Endodermal cell (in vitro differentiated cells): ENCODE measurements at regions not wholly inside any gene's neighbourhood (a gene's known extent, or its start where the extent isn't known, plus 50 kb on each side); places are given as distances from the start of the nearest gene placed in this dataset.

Experiments used
- DNase-seq: peaks from one replicate; pipeline ENCODE4 v3.0.0-alpha.2; 2017
- H3K27ac ChIP-seq: 2 replicates; pipeline ENCODE4 v1.5.1; 2013; ENCODE audit warnings: mild to moderate bottlenecking, low read depth, low read length, moderate library complexity
- H3K27me3 ChIP-seq: 2 replicates; pipeline ENCODE4 v1.6.1; 2013; ENCODE audit warnings: mild to moderate bottlenecking, low read length, moderate library complexity; ENCODE audit not compliant: insufficient read depth, control insufficient read depth, poor library complexity, severe bottlenecking
- H3K36me3 ChIP-seq: 2 replicates; pipeline ENCODE4 v1.7.0; 2013; ENCODE audit warnings: mild to moderate bottlenecking, low read length, moderate library complexity; ENCODE audit not compliant: control insufficient read depth, insufficient read depth
- H3K4me1 ChIP-seq: one replicate; pipeline ENCODE4 v1.7.0; 2013; ENCODE audit warnings: low read length; ENCODE audit not compliant: control insufficient read depth, insufficient read depth
- H3K4me3 ChIP-seq: 2 replicates; pipeline ENCODE4 v1.5.1; 2013; ENCODE audit warnings: mild to moderate bottlenecking, low read length, moderate library complexity
- H3K9ac ChIP-seq: 2 replicates; pipeline ENCODE4 v1.6.1; 2013; ENCODE audit warnings: mild to moderate bottlenecking, low read length, moderate library complexity; ENCODE audit not compliant: poor library complexity, severe bottlenecking; ENCODE audit errors: extremely low read depth
- H3K9me3 ChIP-seq: 2 replicates; pipeline ENCODE4 v1.6.1; 2013; ENCODE audit warnings: mild to moderate bottlenecking, low read length, moderate library complexity; ENCODE audit not compliant: control insufficient read depth
- H3K27ac Mint-ChIP-seq: 2 replicates; pipeline ENCODE4 v1.8.0; 2020; ENCODE audit warnings: mixed read lengths
- H3K27me3 Mint-ChIP-seq: 2 replicates; pipeline ENCODE4 v1.8.0; 2021; ENCODE audit warnings: mild to moderate bottlenecking, mixed read lengths; ENCODE audit not compliant: insufficient read depth
- H3K36me3 Mint-ChIP-seq: 2 replicates; pipeline ENCODE4 v1.8.0; 2020; ENCODE audit warnings: low read depth, mixed read lengths
- H3K4me1 Mint-ChIP-seq: 2 replicates; pipeline ENCODE4 v1.8.0; 2020; ENCODE audit warnings: mixed read lengths
- H3K4me3 Mint-ChIP-seq: 2 replicates; pipeline ENCODE4 v1.8.0; 2020; ENCODE audit warnings: mild to moderate bottlenecking, moderate library complexity, mixed read lengths
- H3K9me3 Mint-ChIP-seq: 2 replicates; pipeline ENCODE4 v1.8.0; 2020; ENCODE audit warnings: mild to moderate bottlenecking, mixed read lengths
- WGBS, 2 experiments: methylation state at CpG; one replicate each; pipeline versions ENCODE4 v1.1.5 to v1.1.7; 2013; ENCODE audit warnings: missing lambda C conversion rate in 2 of 2, mixed read lengths in 1 of 2; ENCODE audit not compliant: insufficient coverage in 1 of 2, insufficient read length in 1 of 2; 5-methylcytosine and 5-hydroxymethylcytosine counted together
- TF ChIP-seq, protein P1 (sequence below): fragments of 200-600 bp; sonication (generic); conservative IDR thresholded peaks from 2 replicates; pipeline ENCODE4 v1.5.0; 2021; ENCODE audit warnings: antibody characterized with exemption, mild to moderate bottlenecking

DNA sequence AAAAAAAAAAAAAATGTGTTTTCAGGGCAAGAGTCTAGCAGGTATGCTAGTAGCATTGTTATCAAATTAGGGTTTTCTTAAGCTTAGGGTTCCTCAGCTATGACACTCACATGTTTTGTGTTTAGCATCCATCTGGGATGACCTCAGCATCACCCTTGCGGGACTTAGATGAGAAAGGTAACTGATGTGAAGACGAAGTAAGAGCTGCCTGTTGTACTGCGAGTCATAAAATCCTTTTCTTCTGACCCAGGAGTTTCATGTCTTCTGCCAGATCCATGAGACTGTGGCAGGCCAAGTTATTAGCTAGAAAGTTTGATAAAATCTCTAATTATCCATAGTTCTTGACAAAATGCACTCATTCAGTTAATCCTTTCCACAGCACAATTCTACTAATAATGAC is 1251.1 kb downstream of the AMY1C start:
- Mint-ChIP-seq H3K27ac (no peak overlapping the region), H3K9me3 (no peaks in the 10 kb centered on the region), H3K4me1 (no peaks in the 10 kb centered on the region), H3K36me3 (no peaks in the 10 kb centered on the region), H3K4me3 (no peak overlapping the region), H3K27me3 (no peaks in the 10 kb centered on the region)
- Histone ChIP-seq H3K27me3 (no peaks in the 10 kb centered on the region), H3K27ac (no peak overlapping the region), H3K4me3 (no peak overlapping the region), H3K9ac (no peak overlapping the region), H3K4me1 (no peaks in the 10 kb centered on the region), H3K36me3 (no peaks in the 10 kb centered on the region), H3K9me3 (no peaks in the 10 kb centered on the region)
- WGBS, 2 experiments: 59% methylated on average over 3 of the region's 3 CpGs; no CpG with 5 or more reads in 1 of the 2 experiments
- DNase-seq: no peak
- TF ChIP-seq, protein P1, sequence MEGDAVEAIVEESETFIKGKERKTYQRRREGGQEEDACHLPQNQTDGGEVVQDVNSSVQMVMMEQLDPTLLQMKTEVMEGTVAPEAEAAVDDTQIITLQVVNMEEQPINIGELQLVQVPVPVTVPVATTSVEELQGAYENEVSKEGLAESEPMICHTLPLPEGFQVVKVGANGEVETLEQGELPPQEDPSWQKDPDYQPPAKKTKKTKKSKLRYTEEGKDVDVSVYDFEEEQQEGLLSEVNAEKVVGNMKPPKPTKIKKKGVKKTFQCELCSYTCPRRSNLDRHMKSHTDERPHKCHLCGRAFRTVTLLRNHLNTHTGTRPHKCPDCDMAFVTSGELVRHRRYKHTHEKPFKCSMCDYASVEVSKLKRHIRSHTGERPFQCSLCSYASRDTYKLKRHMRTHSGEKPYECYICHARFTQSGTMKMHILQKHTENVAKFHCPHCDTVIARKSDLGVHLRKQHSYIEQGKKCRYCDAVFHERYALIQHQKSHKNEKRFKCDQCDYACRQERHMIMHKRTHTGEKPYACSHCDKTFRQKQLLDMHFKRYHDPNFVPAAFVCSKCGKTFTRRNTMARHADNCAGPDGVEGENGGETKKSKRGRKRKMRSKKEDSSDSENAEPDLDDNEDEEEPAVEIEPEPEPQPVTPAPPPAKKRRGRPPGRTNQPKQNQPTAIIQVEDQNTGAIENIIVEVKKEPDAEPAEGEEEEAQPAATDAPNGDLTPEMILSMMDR: no peak

DNA sequence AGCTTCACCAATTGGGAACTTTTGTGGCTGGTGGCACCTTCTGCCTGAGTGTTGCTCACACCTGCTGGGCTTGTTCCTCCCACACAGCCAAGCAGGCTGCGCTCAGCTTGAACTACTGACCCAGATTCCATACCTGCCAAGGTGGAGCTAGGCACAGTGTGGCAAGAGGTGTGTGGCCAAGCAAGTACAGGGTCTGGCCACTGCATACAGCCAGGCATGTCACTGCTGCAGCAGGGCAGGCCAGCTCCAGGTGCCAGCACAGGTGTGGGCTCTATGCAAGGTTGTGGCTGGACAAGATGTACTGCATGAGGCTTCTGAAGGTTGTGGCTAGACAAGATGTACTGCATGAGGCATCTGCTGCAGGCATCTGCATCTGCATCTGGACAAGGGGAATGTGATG is 1254.8 kb downstream of the AMY1C start:
- H3K36me3 Mint-ChIP-seq: no peaks in the 10 kb centered on the region
- 95% methylated on average over 1 of the region's 1 CpG; no CpG with 5 or more reads in 1 of the 2 experiments for WGBS, 2 experiments
- H3K27me3 Mint-ChIP-seq: no peaks in the 10 kb centered on the region
- DNase-seq: no peak
- no peak overlapping the region for H3K27ac Mint-ChIP-seq
- H3K9me3 Mint-ChIP-seq: no peaks in the 10 kb centered on the region
- H3K9ac ChIP-seq: no peak overlapping the region
- H3K4me1 ChIP-seq: no peaks in the 10 kb centered on the region
- no peak overlapping the region for H3K4me3 Mint-ChIP-seq
- H3K4me1 Mint-ChIP-seq: no peaks in the 10 kb centered on the region
- no peaks in the 10 kb centered on the region for H3K27me3 ChIP-seq
- H3K4me3 ChIP-seq: no peak overlapping the region
- H3K9me3 ChIP-seq: no peaks in the 10 kb centered on the region
- no peaks in the 10 kb centered on the region for H3K36me3 ChIP-seq
- no peak overlapping the region for H3K27ac ChIP-seq
- TF ChIP-seq, protein P1: no peak

DNA sequence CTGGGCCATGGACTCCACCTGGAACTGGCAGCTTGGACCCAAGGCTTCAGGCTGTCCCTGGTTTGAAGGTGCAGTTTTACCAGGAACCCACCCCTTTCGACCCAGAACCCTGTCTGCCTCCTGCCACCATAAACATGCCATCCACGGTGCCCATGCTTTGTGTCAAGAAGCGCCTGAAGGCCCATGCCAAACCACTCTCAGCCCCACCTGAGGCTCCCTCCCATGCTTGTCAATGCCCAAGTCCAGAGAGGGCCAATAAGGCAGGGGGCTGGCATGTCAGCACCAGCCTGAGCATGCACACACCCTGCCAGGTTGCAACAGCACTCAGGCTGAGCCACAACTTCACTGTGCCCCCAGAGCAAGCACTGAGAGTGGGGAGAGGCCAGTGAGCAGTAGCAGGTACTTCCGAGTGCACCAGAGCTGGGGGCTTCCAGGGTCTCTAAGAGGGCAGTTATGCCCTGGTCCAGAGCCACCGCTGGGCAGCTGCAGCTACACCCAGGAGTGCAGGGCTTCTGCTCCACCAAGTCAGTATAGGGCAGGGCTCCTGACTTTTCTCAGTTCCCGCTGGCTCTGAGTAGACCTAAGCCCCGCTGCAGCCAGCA is 1256.0 kb downstream of the AMY1C start:
- WGBS, 2 experiments: 85 to 100% methylated on average over 1 to 7 of the region's 7 CpGs
- H3K27me3 Mint-ChIP-seq: no peaks in the 10 kb centered on the region
- no peaks in the 10 kb centered on the region for H3K4me1 ChIP-seq
- H3K36me3 Mint-ChIP-seq: no peaks in the 10 kb centered on the region
- no peak overlapping the region for H3K27ac ChIP-seq
- H3K36me3 ChIP-seq: no peaks in the 10 kb centered on the region
- no peak overlapping the region for H3K27ac Mint-ChIP-seq
- H3K4me3 ChIP-seq: no peak overlapping the region
- no peak overlapping the region for H3K4me3 Mint-ChIP-seq
- no peak overlapping the region for H3K9ac ChIP-seq
- H3K4me1 Mint-ChIP-seq: no peaks in the 10 kb centered on the region
- H3K27me3 ChIP-seq: no peaks in the 10 kb centered on the region
- DNase-seq: no peak
- TF ChIP-seq, protein P1: no peak
- no peaks in the 10 kb centered on the region for H3K9me3 ChIP-seq
- no peaks in the 10 kb centered on the region for H3K9me3 Mint-ChIP-seq
